SK-N-MC (cell line): ENCODE measurements at regions not wholly inside any gene's neighbourhood (a gene's known extent, or its start where the extent isn't known, plus 50 kb on each side); places are given as distances from the start of the nearest gene placed in this dataset.

Source experiments
- EZH2 ChIP-seq: fragments of 200-600 bp; sonication (generic); IDR thresholded peaks from one replicate; pipeline ENCODE4 v1.6.1; 2017; ENCODE audit warnings: antibody characterized with exemption
- POLR2AphosphoS5 ChIP-seq: IDR thresholded peaks from 2 replicates; pipeline ENCODE4 v1.6.1; 2012; ENCODE audit warnings: mild to moderate bottlenecking, low read depth, low read length, borderline replicate concordance

- TF ChIP-seq POLR2AphosphoS5 (no peak), EZH2 (no peak)
Measured at GRCh38 chr12:28980436-28980835, 168.6 kb upstream of the FAR2 start.
